ENCODE measurements at regions not wholly inside any gene's neighbourhood (a gene's known extent, or its start where the extent isn't known, plus 50 kb on each side); places are given as distances from the start of the nearest gene placed in this dataset.

- Histone ChIP-seq H3K23ac (ENCODE audit: low read depth, low read length) (no peak overlapping the region), H4K8ac (ENCODE audit: low read depth in 2 of 2, low read length in 2 of 2) (no peak overlapping the region), H4K5ac (ENCODE audit: low read depth, low read length) (no peak overlapping the region), H2AK9ac (replicated peaks; ENCODE audit: low read depth, low read length, poor library complexity) (no peak overlapping the region), H2BK20ac (ENCODE audit: low read depth, low read length) (no peak overlapping the region), H3K27me3 (ENCODE audit: control insufficient read depth, insufficient read depth, low read length) (peaks cover 4% of the 10 kb centered on the region), H2AK5ac (ENCODE audit: low read depth, low read length) (no peak overlapping the region), H2BK120ac (ENCODE audit: low read depth, low read length) (no peak overlapping the region), H3K4ac (ENCODE audit: low read depth, low read length) (no peak overlapping the region), H4K20me1 (ENCODE audit: insufficient read depth, low read length) (no peaks in the 10 kb centered on the region), H3K4me3 (ENCODE audit: insufficient read depth, low read depth, low read length) (no peak overlapping the region), H3K4me1 (ENCODE audit: control insufficient read depth, insufficient read depth, low read length) (no peaks in the 10 kb centered on the region; the same call in 1 of the 2 replicates), H3K14ac (replicated peaks; ENCODE audit: low read depth, low read length) (no peak overlapping the region), H3K9me1 (ENCODE audit: insufficient read depth, low read length) (no peaks in the 10 kb centered on the region), H3K36me3 (ENCODE audit: control insufficient read depth, insufficient read depth, low read length) (no peaks in the 10 kb centered on the region), H3K27ac (ENCODE audit: insufficient read depth, low read length) (no peak overlapping the region), H3K9me3 (ENCODE audit: control insufficient read depth, insufficient read depth, low read length) (no peaks in the 10 kb centered on the region), H2BK5ac (ENCODE audit: low read depth, low read length, poor library complexity, severe bottlenecking) (no peak overlapping the region), H3K18ac (ENCODE audit: low read depth, low read length) (no peak overlapping the region), H2AFZ (replicated peaks; ENCODE audit: low read length, poor library complexity) (no peak overlapping the region), H2BK15ac (ENCODE audit: low read depth, low read length) (no peak overlapping the region), H3K9ac (ENCODE audit: low read depth, low read length) (no peak overlapping the region), H3K79me1 (ENCODE audit: low read depth in 1 of 2, low read length in 2 of 2) (no peaks in the 10 kb centered on the region), H3K4me2 (ENCODE audit: low read depth, low read length) (no peak overlapping the region), H3K56ac (ENCODE audit: extremely low read depth, insufficient read depth, low read length) (no peak overlapping the region), H4K91ac (ENCODE audit: insufficient read depth, low read depth, low read length) (no peak overlapping the region)
- dilution Hi-C loops (cut with HindIII; ENCODE audit: low sequenced_read_pairs, unreplicated experiment) (no loop called here), intact Hi-C loops (cut with micrococcal nuclease) (loop anchor here (1.0 to 10.0 kb wide), 4 partner anchors 396 to 1972 kb away; no protein-coding TSS in a partner anchor), in situ Hi-C loops (cut with MboI; ENCODE audit: low sequenced_read_pairs) (loop anchor here (25.0 kb wide), 2 partner anchors 1282 to 1857 kb away; no protein-coding TSS in a partner anchor)
- BruUV-seq (replicated peaks), result no TSS peak
- ATAC-seq (ENCODE audit: low read depth), result no peak
- TF ChIP-seq MAZ (IDR thresholded peaks at IDR 0.05; ENCODE audit: borderline replicate concordance, low read depth, low read length), result no peak
- TF ChIP-seq ELK1 (IDR thresholded peaks at IDR 0.05; ENCODE audit: borderline replicate concordance, low read depth, low read length), result no peak
- TF ChIP-seq CEBPB (IDR thresholded peaks at IDR 0.05; ENCODE audit: low read depth, low read length), result no peak
- no peak for TF ChIP-seq RFX5 (IDR thresholded peaks at IDR 0.05; ENCODE audit: low read depth, low read length)
- no peak for TF ChIP-seq CHD1 (IDR thresholded peaks at IDR 0.05; ENCODE audit: low read depth, low read length)
- TF ChIP-seq MAFK (IDR thresholded peaks at IDR 0.05; ENCODE audit: low read depth, low read length), result no peak
- no peak for TF ChIP-seq SMC3 (IDR thresholded peaks at IDR 0.05; ENCODE audit: low read depth, low read length)
- no peak for TF ChIP-seq MXI1 (IDR thresholded peaks at IDR 0.05; ENCODE audit: borderline replicate concordance, low read depth, low read length)
- TF ChIP-seq BHLHE40 (IDR thresholded peaks at IDR 0.05; ENCODE audit: low read depth, low read length), result no peak
- no peak for TF ChIP-seq RCOR1 (IDR thresholded peaks at IDR 0.05; ENCODE audit: insufficient replicate concordance, low read length)
- no peak for TF ChIP-seq FOS (IDR thresholded peaks at IDR 0.05; ENCODE audit: low read depth, low read length)
- no peak for TF ChIP-seq RAD21 (IDR thresholded peaks at IDR 0.05; ENCODE audit: low read length)
- TF ChIP-seq NFE2L2 (IDR thresholded peaks at IDR 0.05; ENCODE audit: low read depth, low read length), result no peak
- TF ChIP-seq CTCF (conservative IDR thresholded peaks at IDR 0.05; ENCODE audit: low read depth, low read length), result no peak
- TF ChIP-seq POLR2A (IDR thresholded peaks at IDR 0.05; ENCODE audit: low read depth, low read length), result no peak
- TF ChIP-seq USF2 (IDR thresholded peaks at IDR 0.05; ENCODE audit: low read depth, low read length), result no peak
- CTCF ChIA-PET, result interaction anchor here (0.5 to 1.1 kb wide), 4 partner anchors 11 to 794 kb away, joined by 3 to 4 read pairs (median 3); no protein-coding TSS in a partner anchor
- no peak for DNase-seq
- POLR2A ChIA-PET (ENCODE audit: unreplicated experiment), result no interaction called here
- 82% methylated on average over 2 of the region's 5 CpGs; no CpG with 5 or more reads in 1 of the 2 experiments for WGBS, 2 experiments (ENCODE audit: extremely low coverage in 2 of 2, insufficient read length in 1 of 2)
Measured at GRCh38 chr2:221969830-221970144, 329.0 kb downstream of the PAX3 start.
